ENCODE measurements at regions not wholly inside any gene's neighbourhood (a gene's known extent, or its start where the extent isn't known, plus 50 kb on each side); places are given as distances from the start of the nearest gene placed in this dataset.

DNA sequence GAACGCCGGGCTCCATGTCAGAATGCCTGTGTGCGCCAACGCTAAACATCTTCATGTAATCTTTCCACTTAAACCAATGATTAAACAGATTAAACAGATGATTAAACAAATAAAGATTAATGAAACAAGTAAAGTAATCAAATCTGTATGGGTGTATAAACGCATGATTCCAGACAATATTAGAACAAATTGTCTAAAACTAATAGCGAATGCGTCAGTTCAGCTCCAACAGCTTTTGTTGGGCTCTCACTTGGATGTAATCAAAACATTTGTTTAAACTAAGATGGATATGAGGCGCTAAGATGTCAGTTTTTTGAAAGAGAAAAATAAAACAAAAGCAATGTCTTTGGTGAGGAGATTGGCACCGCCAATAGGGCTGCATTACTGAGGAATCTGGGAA is 299.1 kb upstream of the TLE3 start:
- no peak for TF ChIP-seq CTCF (IDR thresholded peaks at IDR 0.05)
- no peak for TF ChIP-seq POLR2A (IDR thresholded peaks at IDR 0.05)
